HCT116 (cell line): ENCODE measurements at regions not wholly inside any gene's neighbourhood (a gene's known extent, or its start where the extent isn't known, plus 50 kb on each side); places are given as distances from the start of the nearest gene placed in this dataset.
"Not testable (repeated sequence)": the region's sequence is repeated elsewhere in the genome, so short reads cannot be mapped to it uniquely, and the experiment has no call there.

ENCODE experiments used
- ATAC-seq: fragments of 200-7000 bp; cut with Tn5 transposase; 2 replicates; pipeline ENCODE4 v1.9.1; 2020; ENCODE audit warnings: mild to moderate bottlenecking, moderate library complexity
- BruUV-seq: library from RNA; stranded (reverse); fragments of 400-500 nt; replicated peaks from 2 replicates; lab custom pipeline; 2021; lab: Mats Ljungman, UMichigan
- CTCF ChIA-PET: fragments of 300-600 bp; sonication (Branson Sonifier 250); formaldehyde crosslinking; loops from one replicate; lab custom pipeline; 2021; ENCODE audit warnings: antibody characterized with exemption; lab: Charles Lee
- POLR2A ChIA-PET: fragments of 300-600, 350-600 bp; sonication (Branson Sonifier 250); formaldehyde crosslinking; loops from one replicate; lab custom pipeline; 2021; ENCODE audit warnings: antibody characterized with exemption; lab: Charles Lee
- RAD21 ChIA-PET, 2 experiments: fragments of 300-600 bp; sonication (Branson Sonifier 250); formaldehyde crosslinking; loops; one replicate each; lab custom pipeline; 2023; ENCODE audit warnings: low total read pairs in 2 of 2; ENCODE audit not compliant: uncharacterized antibody in 2 of 2, unreplicated experiment in 2 of 2, low non-redundant PET in 1 of 2; lab: Charles Lee
- DNase-seq: peaks from one replicate; pipeline ENCODE4 v3.0.0-alpha.2; 2010; ENCODE audit warnings: low read depth, low spot score
- H2AFZ ChIP-seq: fragments of 200-600 bp; shearing (Covaris generic), sonication (generic); 2 replicates; pipeline ENCODE4 v1.6.1; 2017; ENCODE audit warnings: low read depth, mixed run types, mixed read lengths, antibody characterized with exemption, low read length; ENCODE audit not compliant: poor library complexity, severe bottlenecking
- H3K27ac ChIP-seq: 2 replicates; pipeline ENCODE4 v1.5.1; 2012; ENCODE audit warnings: low read depth, low read length
- H3K27me3 ChIP-seq: fragments of 200-600 bp; sonication (generic); 2 replicates; pipeline ENCODE4 v1.6.1; 2016; ENCODE audit warnings: mixed run types, low read length, mixed read lengths; ENCODE audit not compliant: insufficient read depth
- H3K36me3 ChIP-seq, 2 experiments: fragments of 200-500 bp in 1 of 2; fragments of 200-600 bp in 1 of 2; sonication (Bioruptor generic) in 1 of 2; sonication (generic) in 1 of 2; 2 replicates each; pipeline versions ENCODE4 v1.5.1 to v1.6.1; 2014 to 2016; ENCODE audit warnings: low read length in 2 of 2, inconsistent platforms in 1 of 2, mixed read lengths in 1 of 2, mixed run types in 1 of 2; ENCODE audit not compliant: insufficient read depth in 2 of 2, control insufficient read depth in 1 of 2
- H3K4me1 ChIP-seq, 2 experiments: fragments of 200-600 bp in 1 of 2; sonication (generic) in 1 of 2; 2 replicates each; pipeline versions ENCODE4 v1.5.1 to v1.6.1; 2012 to 2017; ENCODE audit warnings: low read length in 2 of 2, inconsistent platforms in 1 of 2, mild to moderate bottlenecking in 1 of 2, mixed read lengths in 1 of 2, mixed run types in 1 of 2, moderate library complexity in 1 of 2; ENCODE audit not compliant: insufficient read depth in 2 of 2, control insufficient read depth in 1 of 2
- H3K4me2 ChIP-seq: fragments of 200-600 bp; sonication (generic); 2 replicates; pipeline ENCODE4 v1.6.1; 2017; ENCODE audit warnings: mixed run types, low read length, mixed read lengths
- H3K4me3 ChIP-seq, 2 experiments: fragments of 200-600 bp in 1 of 2; sonication (generic) in 1 of 2; replicated peaks in 1 of 2; 2 replicates each; pipeline ENCODE4 v1.5.1; 2011 to 2016; ENCODE audit warnings: low read length in 2 of 2, control low read depth in 1 of 2, low read depth in 1 of 2, mild to moderate bottlenecking in 1 of 2, mixed read lengths in 1 of 2, mixed run types in 1 of 2
- H3K79me2 ChIP-seq: fragments of 200-600 bp; sonication (generic); 2 replicates; pipeline ENCODE4 v1.6.1; 2017; ENCODE audit warnings: mild to moderate bottlenecking, mixed run types, low read length, moderate library complexity, mixed read lengths; ENCODE audit not compliant: insufficient read depth
- H3K9ac ChIP-seq: fragments of 200-600 bp; sonication (generic); 2 replicates; pipeline ENCODE4 v1.6.1; 2016; ENCODE audit warnings: low read length, mixed read lengths
- H3K9me2 ChIP-seq: fragments of 200-600 bp; sonication (generic), shearing (Covaris generic); 2 replicates; pipeline ENCODE4 v1.6.1; 2017; ENCODE audit warnings: mixed run types, mild to moderate bottlenecking, moderate library complexity; ENCODE audit not compliant: insufficient read depth
- H3K9me3 ChIP-seq, 2 experiments: fragments of 200-500 bp in 1 of 2; fragments of 200-600 bp in 1 of 2; sonication (Bioruptor generic) in 1 of 2; sonication (generic) in 1 of 2; 2 replicates each; pipeline ENCODE4 v1.6.1; 2014 to 2017; ENCODE audit warnings: low read length in 2 of 2, mixed read lengths in 2 of 2, inconsistent platforms in 1 of 2, low read depth in 1 of 2, mild to moderate bottlenecking in 1 of 2, mixed run types in 1 of 2, moderate library complexity in 1 of 2; ENCODE audit not compliant: control insufficient read depth in 1 of 2, insufficient read depth in 1 of 2
- H4K20me1 ChIP-seq: fragments of 200-600 bp; sonication (generic), shearing (Covaris generic); 2 replicates; pipeline ENCODE4 v1.6.1; 2017; ENCODE audit warnings: mixed run types, mild to moderate bottlenecking, moderate library complexity; ENCODE audit not compliant: insufficient read depth
- RAD21 ChIP-seq: IDR thresholded peaks from 2 replicates; pipeline ENCODE4 v1.6.1; 2012; ENCODE audit warnings: low read depth, mild to moderate bottlenecking
- intact Hi-C: fragments of 100-400 bp; cut with micrococcal nuclease; formaldehyde crosslinking; loops from 2 replicates; pipeline ENCODE4 v1.10.0; 2022

GRCh38 chr1:206273104-206273503, 69.8 kb downstream of the SRGAP2 start:
- H3K9ac ChIP-seq, H3K27ac ChIP-seq, BruUV-seq, H3K4me2 ChIP-seq, ATAC-seq, H3K36me3 ChIP-seq, H3K9me3 ChIP-seq, H4K20me1 ChIP-seq, RAD21 ChIA-PET, CTCF ChIA-PET, H3K79me2 ChIP-seq, H3K4me3 ChIP-seq, H2AFZ ChIP-seq, intact Hi-C loops, DNase-seq, H3K27me3 ChIP-seq, H3K4me1 ChIP-seq, POLR2A ChIA-PET, H3K9me2 ChIP-seq: not testable (repeated sequence)

DNA sequence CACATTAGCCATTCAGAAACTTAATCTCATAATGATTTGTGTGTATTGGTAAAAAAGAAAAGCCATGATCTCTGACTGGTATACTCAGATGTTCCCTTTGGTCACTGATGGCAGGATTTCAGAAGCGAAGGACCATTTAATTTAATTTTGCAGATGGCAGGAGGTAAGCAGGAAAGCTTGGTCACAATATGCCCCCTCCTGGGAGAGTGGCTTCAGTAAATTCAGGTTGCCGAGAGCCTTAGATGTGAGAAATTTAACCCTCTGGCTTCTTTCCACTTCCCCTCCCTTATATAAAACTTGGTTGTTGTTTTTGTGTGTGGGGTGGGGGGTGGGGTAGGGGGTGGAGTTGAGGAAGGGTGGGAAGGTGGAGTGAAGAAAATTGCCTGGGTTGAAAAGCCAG, 72.8 kb downstream of the SRGAP2 start:
- H3K9ac ChIP-seq, CTCF ChIA-PET, H3K27me3 ChIP-seq, ATAC-seq, H2AFZ ChIP-seq, H3K27ac ChIP-seq, H3K9me2 ChIP-seq, H3K4me2 ChIP-seq, POLR2A ChIA-PET, intact Hi-C loops, BruUV-seq, H3K9me3 ChIP-seq, H3K36me3 ChIP-seq, DNase-seq, H3K4me1 ChIP-seq, H4K20me1 ChIP-seq, RAD21 ChIA-PET, H3K4me3 ChIP-seq, H3K79me2 ChIP-seq: not testable (repeated sequence)

- CTCF ChIA-PET, H3K27ac ChIP-seq, RAD21 ChIA-PET, H3K9me3 ChIP-seq, H3K79me2 ChIP-seq, H3K4me2 ChIP-seq, H3K9me2 ChIP-seq, POLR2A ChIA-PET, H4K20me1 ChIP-seq, intact Hi-C loops, H3K36me3 ChIP-seq, H3K4me1 ChIP-seq, H3K27me3 ChIP-seq, H2AFZ ChIP-seq, DNase-seq, H3K9ac ChIP-seq, H3K4me3 ChIP-seq, BruUV-seq: not testable (repeated sequence)
- TF ChIP-seq RAD21, result peak; percentile 28; the same call in 1 of the 2 replicates
- peak; percentile 27; the same call in 1 of the 2 replicates for ATAC-seq
Measured at GRCh38 chr1:206278683-206279082, 75.3 kb downstream of the SRGAP2 start.

DNA sequence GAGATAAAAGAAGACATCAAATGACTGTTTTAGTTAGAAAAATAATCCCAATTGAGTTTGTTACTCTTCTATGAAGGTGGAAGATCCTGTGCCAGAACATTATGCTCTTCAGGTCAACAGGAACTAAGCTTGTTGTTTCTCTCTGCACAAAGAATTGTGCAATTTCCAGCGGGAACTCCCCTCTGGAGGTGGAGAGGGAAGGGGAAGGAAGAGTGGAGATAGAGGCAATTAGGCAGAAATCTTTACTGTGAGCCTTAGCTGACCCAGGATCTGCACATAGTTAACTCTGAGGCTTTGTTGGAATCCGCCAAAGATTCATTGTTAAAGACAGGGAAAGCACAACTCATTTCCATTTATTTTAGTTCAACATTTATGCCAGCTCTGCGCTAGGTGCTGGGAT, 77.3 kb downstream of the SRGAP2 start:
- ATAC-seq, DNase-seq, CTCF ChIA-PET, H3K36me3 ChIP-seq, H3K27ac ChIP-seq, H3K4me2 ChIP-seq, H3K79me2 ChIP-seq, H3K9me2 ChIP-seq, H4K20me1 ChIP-seq, RAD21 ChIA-PET, H3K27me3 ChIP-seq, H3K9me3 ChIP-seq, H3K4me3 ChIP-seq, H3K4me1 ChIP-seq, H3K9ac ChIP-seq, POLR2A ChIA-PET, BruUV-seq, intact Hi-C loops, H2AFZ ChIP-seq: not testable (repeated sequence)
